ENCODE measurements at regions not wholly inside any gene's neighbourhood (a gene's known extent, or its start where the extent isn't known, plus 50 kb on each side); places are given as distances from the start of the nearest gene placed in this dataset.

DNA sequence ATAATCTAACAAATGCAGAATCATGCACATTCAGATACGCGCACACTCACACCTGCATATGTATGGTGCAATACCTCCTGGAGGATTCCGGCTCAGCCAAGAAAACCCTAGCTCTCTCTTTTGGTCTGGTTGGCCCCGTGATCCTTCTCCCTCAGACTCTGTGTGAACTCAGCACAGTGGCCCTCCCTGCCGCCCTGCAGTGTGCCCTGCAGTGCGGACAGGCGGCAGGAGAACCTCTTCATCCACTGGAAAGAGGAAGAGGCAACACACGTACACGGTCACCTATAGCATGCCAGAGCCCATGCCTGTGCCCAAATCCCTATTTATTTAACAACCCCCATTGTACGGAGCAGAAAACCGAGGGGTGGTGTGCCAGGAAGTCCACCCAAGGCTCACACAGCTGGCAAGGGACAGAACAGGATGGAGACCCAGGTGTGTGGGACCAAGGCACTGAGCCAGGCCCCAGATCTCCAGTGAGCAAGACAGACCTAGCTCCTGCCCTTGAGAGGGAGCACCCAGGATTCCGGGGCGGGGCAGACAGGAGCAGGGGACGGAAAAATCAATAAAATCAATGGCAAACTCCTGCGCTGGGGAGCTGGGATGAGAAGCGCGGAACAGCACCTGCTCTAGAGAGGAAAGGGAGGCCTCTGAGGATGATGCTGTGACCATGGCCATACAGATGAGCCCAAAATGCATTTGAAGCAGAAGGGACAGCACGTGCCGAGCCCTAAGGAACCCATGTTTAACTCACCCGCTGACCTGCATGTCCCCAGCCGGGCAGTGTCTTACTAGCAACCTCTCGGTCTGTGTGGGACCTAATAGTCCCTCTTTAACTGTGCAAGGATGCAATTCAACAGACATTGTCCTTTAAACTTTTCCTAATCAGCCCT, 54.7 kb upstream of the CIBAR2 start:
- 86% methylated on average over 22 of the region's 22 CpGs for WGBS (ENCODE audit: low lambda C conversion rate, missing lambda C conversion rate)
- no peak for TF ChIP-seq EZH2phosphoT487 (IDR thresholded peaks at IDR 0.05; ENCODE audit: low read depth, severe bottlenecking, unreplicated experiment)
- TF ChIP-seq EZH2 (IDR thresholded peaks at IDR 0.05; ENCODE audit: borderline replicate concordance) = no peak
- TF ChIP-seq, protein P1, sequence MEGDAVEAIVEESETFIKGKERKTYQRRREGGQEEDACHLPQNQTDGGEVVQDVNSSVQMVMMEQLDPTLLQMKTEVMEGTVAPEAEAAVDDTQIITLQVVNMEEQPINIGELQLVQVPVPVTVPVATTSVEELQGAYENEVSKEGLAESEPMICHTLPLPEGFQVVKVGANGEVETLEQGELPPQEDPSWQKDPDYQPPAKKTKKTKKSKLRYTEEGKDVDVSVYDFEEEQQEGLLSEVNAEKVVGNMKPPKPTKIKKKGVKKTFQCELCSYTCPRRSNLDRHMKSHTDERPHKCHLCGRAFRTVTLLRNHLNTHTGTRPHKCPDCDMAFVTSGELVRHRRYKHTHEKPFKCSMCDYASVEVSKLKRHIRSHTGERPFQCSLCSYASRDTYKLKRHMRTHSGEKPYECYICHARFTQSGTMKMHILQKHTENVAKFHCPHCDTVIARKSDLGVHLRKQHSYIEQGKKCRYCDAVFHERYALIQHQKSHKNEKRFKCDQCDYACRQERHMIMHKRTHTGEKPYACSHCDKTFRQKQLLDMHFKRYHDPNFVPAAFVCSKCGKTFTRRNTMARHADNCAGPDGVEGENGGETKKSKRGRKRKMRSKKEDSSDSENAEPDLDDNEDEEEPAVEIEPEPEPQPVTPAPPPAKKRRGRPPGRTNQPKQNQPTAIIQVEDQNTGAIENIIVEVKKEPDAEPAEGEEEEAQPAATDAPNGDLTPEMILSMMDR (IDR thresholded peaks at IDR 0.05; ENCODE audit: poor library complexity) = no peak
- H3K27ac ChIP-seq = peak overlapping the region; percentile 41
- H3K9me3 ChIP-seq (ENCODE audit: low read depth) = no peaks in the 10 kb centered on the region
- no peak overlapping the region for H3K4me2 ChIP-seq
- H3K79me2 ChIP-seq = peaks cover 21% of the 10 kb centered on the region
- no peaks in the 10 kb centered on the region for H3K27me3 ChIP-seq
- peaks cover 7% of the 10 kb centered on the region for H4K20me1 ChIP-seq (ENCODE audit: insufficient read depth, poor library complexity, severe bottlenecking)
- H3K36me3 ChIP-seq (replicated peaks; ENCODE audit: insufficient read depth, low read depth) = no peaks in the 10 kb centered on the region
- no peaks in the 10 kb centered on the region for H3K9me2 ChIP-seq (replicated peaks; ENCODE audit: insufficient read depth)
- no peak overlapping the region for H2AFZ ChIP-seq
- DNase-seq (ENCODE audit: low spot score) = no peak
- no peak overlapping the region for H3K4me3 ChIP-seq
- H3K4me1 ChIP-seq (ENCODE audit: insufficient read depth) = peaks cover 59% of the 10 kb centered on the region

DNA sequence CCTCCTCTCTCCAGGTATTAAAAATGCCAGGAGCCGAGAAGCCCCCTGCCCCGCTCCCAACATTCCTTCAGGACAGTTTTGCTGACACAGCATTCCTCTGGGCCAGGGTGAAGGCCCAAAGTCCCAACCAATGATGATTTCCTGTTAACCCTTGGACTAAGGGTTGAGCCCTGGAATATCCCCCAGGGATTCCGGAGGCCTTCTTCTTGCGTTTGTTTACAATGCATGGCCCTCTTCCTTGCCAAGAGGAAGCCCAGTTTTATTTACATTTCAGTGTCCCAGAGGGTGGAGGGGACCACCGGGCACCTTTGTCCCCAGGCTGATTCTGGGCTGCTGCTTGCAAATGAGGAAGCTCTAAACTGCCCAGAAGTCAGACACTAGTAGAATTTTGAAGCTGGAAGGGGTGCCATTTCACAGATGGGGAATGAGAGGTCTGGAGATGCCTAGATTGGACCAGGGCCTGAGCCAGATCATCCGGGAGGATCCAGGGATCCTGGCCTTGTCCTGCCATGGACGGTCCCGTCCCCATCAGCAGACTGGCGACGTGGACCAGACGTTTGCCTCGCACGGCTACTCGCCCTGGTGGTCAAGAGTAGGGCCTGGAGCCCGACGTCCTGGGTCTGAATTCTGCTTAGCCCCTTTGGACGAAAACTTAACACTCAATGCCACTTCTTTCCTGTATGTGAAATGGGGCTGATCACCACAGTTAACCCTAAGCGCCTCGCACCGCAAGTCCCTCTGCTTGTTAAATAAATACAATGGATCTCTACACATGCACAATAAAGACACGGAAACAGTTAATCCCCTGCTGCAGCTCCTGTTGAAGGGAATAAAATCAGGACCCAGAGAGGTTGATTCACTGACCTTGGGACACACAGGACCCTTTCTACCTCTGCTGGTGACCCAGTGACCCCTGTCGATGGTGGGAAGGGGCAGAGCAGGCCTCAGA, 55.6 kb upstream of the CIBAR2 start:
- peak; percentile 59 for DNase-seq (ENCODE audit: low spot score)
- WGBS (ENCODE audit: low lambda C conversion rate, missing lambda C conversion rate) = 63% methylated on average over 22 of the region's 22 CpGs

DNA sequence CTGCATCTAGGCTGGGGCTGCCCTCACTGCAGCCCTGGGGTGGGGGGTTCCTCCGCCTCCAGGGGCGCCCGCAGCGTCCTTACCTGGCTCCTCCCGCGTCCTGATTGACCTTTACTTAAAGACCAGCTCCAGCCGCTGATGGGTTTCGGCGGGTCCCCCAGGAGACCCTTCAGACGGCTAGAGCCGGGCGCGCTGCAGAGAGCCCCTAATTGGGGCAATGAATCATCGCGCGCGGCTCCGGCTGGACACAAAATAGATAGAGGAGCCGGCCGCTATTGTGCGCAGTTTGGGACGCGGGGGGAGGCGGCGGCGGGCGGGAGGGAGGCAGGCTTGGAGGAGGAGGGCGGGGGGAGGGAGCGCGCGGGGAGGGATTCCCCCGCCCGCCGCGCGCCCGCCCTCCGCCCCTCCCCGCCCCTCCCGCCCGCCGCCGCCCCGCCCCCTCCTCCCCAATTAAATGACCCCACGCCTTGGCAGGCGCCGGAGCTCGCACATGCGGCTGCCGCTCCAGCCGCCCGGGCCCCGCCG, 56.5 kb upstream of the CIBAR2 start:
- no peak overlapping the region for H3K27ac ChIP-seq

More for the DNA sequence above, 55.6 kb upstream of the CIBAR2 start:
- Histone ChIP-seq H4K20me1 (ENCODE audit: insufficient read depth, poor library complexity, severe bottlenecking) (peaks cover 9% of the 10 kb centered on the region), H3K4me2 (peak overlapping the region; percentile 92), H2AFZ (no peak overlapping the region), H3K79me2 (peaks cover 29% of the 10 kb centered on the region), H3K27me3 (no peaks in the 10 kb centered on the region), H3K9me2 (replicated peaks; ENCODE audit: insufficient read depth) (no peaks in the 10 kb centered on the region), H3K27ac (peak overlapping the region; percentile 41), H3K9me3 (ENCODE audit: low read depth) (no peaks in the 10 kb centered on the region), H3K4me3 (no peak overlapping the region), H3K4me1 (ENCODE audit: insufficient read depth) (peaks cover 65% of the 10 kb centered on the region), H3K36me3 (replicated peaks; ENCODE audit: insufficient read depth, low read depth) (no peaks in the 10 kb centered on the region)
- no peak for TF ChIP-seq EZH2 (IDR thresholded peaks at IDR 0.05; ENCODE audit: borderline replicate concordance)
- TF ChIP-seq, protein P1 (IDR thresholded peaks at IDR 0.05; ENCODE audit: poor library complexity) = no peak

More for the DNA sequence above, 56.5 kb upstream of the CIBAR2 start:
- 8% methylated on average over 17 of the region's 54 CpGs for WGBS (ENCODE audit: low lambda C conversion rate, missing lambda C conversion rate)
- Histone ChIP-seq H3K4me3 (peak overlapping the region; percentile 32), H4K20me1 (ENCODE audit: insufficient read depth, poor library complexity, severe bottlenecking) (peaks cover 18% of the 10 kb centered on the region), H3K4me1 (ENCODE audit: insufficient read depth) (peaks cover 64% of the 10 kb centered on the region), H3K9me2 (replicated peaks; ENCODE audit: insufficient read depth) (no peaks in the 10 kb centered on the region), H3K4me2 (peak overlapping the region; percentile 92), H2AFZ (no peak overlapping the region), H3K9me3 (ENCODE audit: low read depth) (no peaks in the 10 kb centered on the region), H3K36me3 (replicated peaks; ENCODE audit: insufficient read depth, low read depth) (no peaks in the 10 kb centered on the region), H3K27me3 (no peaks in the 10 kb centered on the region), H3K79me2 (peaks cover 37% of the 10 kb centered on the region)
- TF ChIP-seq, protein P1 (IDR thresholded peaks at IDR 0.05; ENCODE audit: poor library complexity) = no peak
- TF ChIP-seq EZH2 (IDR thresholded peaks at IDR 0.05; ENCODE audit: borderline replicate concordance) = no peak
- TF ChIP-seq EZH2phosphoT487 (IDR thresholded peaks at IDR 0.05; ENCODE audit: low read depth, severe bottlenecking, unreplicated experiment) = no peak
- DNase-seq (ENCODE audit: low spot score) = peak; percentile 72

Data from hepatocyte (in vitro differentiated cells).